GM12878 (cell line): ENCODE measurements at regions not wholly inside any gene's neighbourhood (a gene's known extent, or its start where the extent isn't known, plus 50 kb on each side); places are given as distances from the start of the nearest gene placed in this dataset.

ENCODE experiments used
- BACH1 ChIP-seq: fragments of 450-650 bp; IDR thresholded peaks from 2 replicates; pipeline ENCODE4 v1.6.1; 2017; ENCODE audit warnings: mild to moderate bottlenecking, borderline replicate concordance
- BRCA1 ChIP-seq: IDR thresholded peaks from 2 replicates; pipeline ENCODE4 v1.6.1; 2011; ENCODE audit warnings: low read depth, low read length, improper control_type of control experiment
- EED ChIP-seq: sonication (generic); IDR thresholded peaks from 2 replicates; pipeline ENCODE4 v1.6.1; 2016; ENCODE audit warnings: antibody characterized with exemption, low read depth
- FOS ChIP-seq: IDR thresholded peaks from 3 replicates; pipeline ENCODE4 v1.6.1; 2011; ENCODE audit warnings: borderline replicate concordance; ENCODE audit not compliant: insufficient read length; ENCODE audit errors: extremely low read depth
- GABPA ChIP-seq: IDR thresholded peaks from 2 replicates; pipeline ENCODE4 v1.6.1; 2014; ENCODE audit warnings: antibody characterized with exemption, low read depth, mild to moderate bottlenecking, inconsistent platforms
- IKZF1 ChIP-seq: fragments of 450-650 bp; conservative IDR thresholded peaks from 2 replicates; pipeline ENCODE4 v1.6.1; 2017; ENCODE audit warnings: antibody characterized with exemption, mild to moderate bottlenecking
- POLR2A ChIP-seq: IDR thresholded peaks from 2 replicates; pipeline ENCODE4 v1.6.1; 2011; ENCODE audit warnings: low read depth, mild to moderate bottlenecking, low read length
- POLR2AphosphoS5 ChIP-seq: IDR thresholded peaks from 2 replicates; pipeline ENCODE4 v1.6.1; 2011; ENCODE audit warnings: mild to moderate bottlenecking, low read length, inconsistent platforms
- RFX5 ChIP-seq: IDR thresholded peaks from 2 replicates; pipeline ENCODE4 v1.6.1; 2011; ENCODE audit warnings: low read depth, low read length, improper control_type of control experiment

DNA sequence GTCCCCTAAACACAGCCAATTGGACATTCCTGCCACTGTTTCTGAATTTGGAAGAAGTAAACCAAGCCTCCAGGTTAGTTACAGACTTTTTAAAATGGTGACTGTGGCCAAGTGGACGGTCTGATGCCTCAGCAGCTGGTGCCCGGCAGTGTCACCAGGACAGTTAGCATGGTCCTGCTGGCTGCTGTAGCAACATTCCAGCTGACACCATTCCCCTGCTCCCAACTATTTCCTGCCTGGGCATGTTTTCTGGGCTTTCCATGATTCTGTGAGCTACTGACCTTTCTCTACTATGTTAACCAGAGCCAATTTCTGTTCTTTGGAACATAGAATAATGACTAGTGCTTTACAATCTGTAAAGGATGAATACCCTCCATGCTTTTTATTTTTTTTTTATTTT, 95.0 kb downstream of the TLR5 start:
- TF ChIP-seq GABPA: no peak
- no peak for TF ChIP-seq POLR2A
- no peak for TF ChIP-seq BACH1
- TF ChIP-seq POLR2AphosphoS5: no peak
- TF ChIP-seq RFX5: no peak
- TF ChIP-seq IKZF1: no peak
- TF ChIP-seq BRCA1: no peak
- TF ChIP-seq FOS: no peak
- TF ChIP-seq EED: no peak
